Epithelial cell of esophagus (primary cell): ENCODE measurements at regions not wholly inside any gene's neighbourhood (a gene's known extent, or its start where the extent isn't known, plus 50 kb on each side); places are given as distances from the start of the nearest gene placed in this dataset.
"Not testable (repeated sequence)": the region's sequence is repeated elsewhere in the genome, so short reads cannot be mapped to it uniquely, and the experiment has no call there.

Source experiments
- DNase-seq: peaks from one replicate; pipeline ENCODE4 v3.0.0; 2010; ENCODE audit warnings: low read depth
- H3K4me3 ChIP-seq: 2 replicates; pipeline ENCODE4 v1.5.1; 2011; ENCODE audit warnings: mild to moderate bottlenecking, low read length, control low read depth
- TF ChIP-seq, protein P1 (sequence below): IDR thresholded peaks from 2 replicates; pipeline ENCODE4 v1.5.1; 2011; ENCODE audit warnings: low read depth, mild to moderate bottlenecking, low read length, control low read depth, inconsistent platforms; ENCODE audit not compliant: insufficient read depth; ENCODE audit errors: missing control alignments

GRCh38 chr1:104195395-104195794, 445.7 kb downstream of the AMY1C start:
- peak; percentile 64 for DNase-seq
- TF ChIP-seq, protein P1, sequence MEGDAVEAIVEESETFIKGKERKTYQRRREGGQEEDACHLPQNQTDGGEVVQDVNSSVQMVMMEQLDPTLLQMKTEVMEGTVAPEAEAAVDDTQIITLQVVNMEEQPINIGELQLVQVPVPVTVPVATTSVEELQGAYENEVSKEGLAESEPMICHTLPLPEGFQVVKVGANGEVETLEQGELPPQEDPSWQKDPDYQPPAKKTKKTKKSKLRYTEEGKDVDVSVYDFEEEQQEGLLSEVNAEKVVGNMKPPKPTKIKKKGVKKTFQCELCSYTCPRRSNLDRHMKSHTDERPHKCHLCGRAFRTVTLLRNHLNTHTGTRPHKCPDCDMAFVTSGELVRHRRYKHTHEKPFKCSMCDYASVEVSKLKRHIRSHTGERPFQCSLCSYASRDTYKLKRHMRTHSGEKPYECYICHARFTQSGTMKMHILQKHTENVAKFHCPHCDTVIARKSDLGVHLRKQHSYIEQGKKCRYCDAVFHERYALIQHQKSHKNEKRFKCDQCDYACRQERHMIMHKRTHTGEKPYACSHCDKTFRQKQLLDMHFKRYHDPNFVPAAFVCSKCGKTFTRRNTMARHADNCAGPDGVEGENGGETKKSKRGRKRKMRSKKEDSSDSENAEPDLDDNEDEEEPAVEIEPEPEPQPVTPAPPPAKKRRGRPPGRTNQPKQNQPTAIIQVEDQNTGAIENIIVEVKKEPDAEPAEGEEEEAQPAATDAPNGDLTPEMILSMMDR = no peak
- no peak overlapping the region for H3K4me3 ChIP-seq

DNA sequence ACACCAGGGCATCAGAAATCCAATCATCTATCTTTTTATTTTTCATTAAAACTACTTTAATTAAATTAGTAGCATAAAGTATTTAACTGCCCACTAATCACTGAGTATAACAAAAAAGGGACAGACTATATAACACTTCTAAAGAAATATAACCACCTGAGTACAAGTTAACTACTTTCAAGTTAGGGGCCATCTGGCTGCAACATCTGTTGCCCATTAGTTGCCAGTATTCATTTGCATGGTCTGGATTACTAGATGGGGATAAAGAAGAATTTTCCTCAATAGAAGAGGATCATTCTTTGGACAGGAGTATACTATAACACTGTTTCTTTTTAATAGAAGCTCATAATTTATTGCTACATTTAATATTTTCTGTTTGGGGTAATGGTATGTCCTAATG, 446.4 kb downstream of the AMY1C start:
- TF ChIP-seq, protein P1 = no peak
- no peak for DNase-seq
- H3K4me3 ChIP-seq = no peak overlapping the region

GRCh38 chr1:104197516-104197915, 447.8 kb downstream of the AMY1C start:
- no peak overlapping the region for H3K4me3 ChIP-seq
- no peak for DNase-seq
- TF ChIP-seq, protein P1 = no peak

DNA sequence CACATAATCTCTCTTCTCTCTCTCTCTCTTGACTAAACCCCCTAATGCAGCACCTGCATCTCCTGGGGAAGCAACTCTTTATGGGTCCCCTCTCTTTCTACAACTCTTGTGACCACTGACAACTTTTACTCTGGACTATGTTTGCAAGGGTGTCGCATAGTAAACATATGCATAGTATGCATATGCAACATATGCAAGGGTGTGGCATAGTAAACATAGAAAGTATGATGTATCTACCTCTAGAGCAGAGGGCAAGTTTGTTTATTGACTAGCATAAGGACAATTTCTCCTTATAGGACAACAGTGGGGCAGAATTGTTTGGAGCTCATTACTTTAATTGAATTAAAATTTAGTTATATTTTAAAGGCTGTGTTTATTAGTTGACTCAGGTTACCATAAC, 462.5 kb downstream of the AMY1C start:
- no peak overlapping the region for H3K4me3 ChIP-seq
- no peak for DNase-seq
- TF ChIP-seq, protein P1 = no peak

GRCh38 chr1:104217395-104217986, 467.8 kb downstream of the AMY1C start:
- H3K4me3 ChIP-seq, DNase-seq: not testable (repeated sequence)

DNA sequence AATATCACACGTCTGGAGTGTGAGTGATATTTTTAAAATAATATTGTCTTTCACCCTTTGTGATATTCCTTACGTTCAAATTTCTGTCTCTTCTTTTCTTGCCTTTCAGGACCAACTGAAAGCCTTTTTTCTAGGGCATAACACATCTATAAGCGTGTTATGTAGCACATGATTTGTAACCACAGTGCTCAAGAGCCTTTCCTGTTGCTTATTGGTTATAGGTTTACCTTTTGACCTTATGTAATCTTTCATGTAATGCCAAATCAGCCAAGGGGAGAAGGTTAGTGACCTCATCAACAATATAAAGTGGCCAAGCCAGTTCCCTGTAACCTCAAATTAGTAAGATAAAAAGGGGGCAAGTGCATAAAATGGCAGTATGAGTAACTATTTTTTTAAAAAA, 480.2 kb downstream of the AMY1C start:
- H3K4me3 ChIP-seq = no peak overlapping the region
- TF ChIP-seq, protein P1 = no peak
- no peak for DNase-seq

- TF ChIP-seq, protein P1 = no peak
- DNase-seq = no peak
- no peak overlapping the region for H3K4me3 ChIP-seq
Measured at GRCh38 chr1:104231676-104232075, 482.0 kb downstream of the AMY1C start.
